NCI-H345 (cell line): ENCODE measurements at regions not wholly inside any gene's neighbourhood (a gene's known extent, or its start where the extent isn't known, plus 50 kb on each side); places are given as distances from the start of the nearest gene placed in this dataset.
"Not testable (repeated sequence)": the region's sequence is repeated elsewhere in the genome, so short reads cannot be mapped to it uniquely, and the experiment has no call there.

ENCODE experiments used
- DNase-seq: peaks from one replicate; lab custom pipeline; 2025; lab: John Stamatoyannopoulos, UW

DNA sequence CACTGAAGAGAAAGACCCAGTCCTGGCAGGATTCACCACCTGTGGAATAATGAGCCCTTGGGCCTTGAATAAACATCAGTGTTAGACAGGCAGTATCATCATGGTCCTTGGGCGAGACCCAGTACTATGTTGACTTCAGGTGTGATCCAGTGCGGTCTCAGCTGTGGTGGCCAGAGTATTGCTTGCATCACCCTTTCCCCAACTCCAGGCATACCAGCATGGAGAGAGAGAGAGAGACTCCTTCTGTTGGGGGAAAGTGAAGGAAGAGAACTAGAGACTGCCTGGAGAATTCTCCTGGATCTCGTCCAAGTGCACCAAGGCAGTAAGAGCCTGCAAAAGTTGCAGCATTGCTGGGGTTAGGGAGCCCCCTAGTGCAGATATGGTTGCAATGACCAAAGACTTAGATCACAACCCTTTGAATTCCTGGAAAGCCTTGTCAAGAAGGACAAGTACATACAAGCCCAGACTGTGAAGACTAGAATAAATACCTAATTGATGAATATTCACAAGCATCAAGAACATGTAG lies 61.1 kb upstream of the VAMP7 start:
- DNase-seq, result peak; percentile 80

DNA sequence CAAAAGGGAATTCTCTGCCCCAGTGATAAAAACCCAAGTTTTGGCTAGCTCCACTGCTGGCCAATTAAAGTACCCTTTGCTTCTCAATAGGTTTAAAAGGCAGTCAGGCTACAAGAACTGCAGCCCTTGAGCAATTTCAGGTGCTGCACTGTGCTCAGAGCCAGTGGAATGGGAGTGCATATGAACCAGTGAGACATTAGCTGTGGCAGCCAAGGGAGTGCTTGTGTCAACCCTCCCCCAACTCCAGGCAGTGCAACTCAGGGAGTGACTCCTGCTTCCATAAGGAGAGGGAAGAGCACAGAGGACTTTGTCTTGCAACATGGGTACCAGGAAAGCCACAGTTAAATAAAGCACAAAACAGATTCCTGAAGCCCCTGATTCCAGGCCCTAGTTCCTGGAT lies 61.6 kb upstream of the VAMP7 start:
- DNase-seq, result no peak

DNA sequence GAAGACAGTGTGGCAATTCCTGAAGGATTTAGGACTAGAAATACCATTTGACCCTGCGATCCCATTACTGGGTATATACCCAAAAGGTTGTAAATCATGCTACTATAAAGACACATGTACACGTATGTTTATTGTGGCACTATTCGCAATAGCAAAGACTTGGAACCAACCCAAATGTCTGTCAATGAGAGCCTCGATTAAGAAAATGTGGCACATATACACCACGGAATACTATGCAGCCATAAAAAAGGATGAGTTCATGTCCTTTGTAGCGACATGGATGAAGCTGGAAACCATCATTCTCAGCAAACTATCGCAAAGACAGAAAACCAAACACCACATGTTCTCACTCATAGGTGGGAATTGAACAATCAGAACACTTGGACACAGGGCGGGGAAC lies 66.8 kb upstream of the VAMP7 start:
- DNase-seq, result not testable (repeated sequence)

DNA sequence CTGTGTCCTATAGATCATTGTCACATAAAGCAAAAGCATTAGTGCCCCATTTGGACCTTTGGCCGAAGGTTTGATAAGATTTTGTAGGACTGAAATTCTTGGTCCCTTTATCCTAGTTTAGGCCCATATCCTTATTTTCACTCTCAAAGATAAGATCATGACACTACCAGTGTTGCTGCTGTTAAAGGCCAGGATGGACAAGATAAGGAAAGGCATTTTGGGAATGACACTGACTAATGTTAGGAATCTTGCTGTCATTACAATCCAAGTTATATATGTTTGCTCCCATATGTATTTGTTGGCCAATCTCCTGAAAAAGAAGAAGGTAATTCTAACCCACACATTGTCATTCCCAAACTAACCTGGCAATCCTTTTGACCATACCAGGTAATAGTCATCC lies 101.3 kb upstream of the VAMP7 start:
- no peak for DNase-seq

DNA sequence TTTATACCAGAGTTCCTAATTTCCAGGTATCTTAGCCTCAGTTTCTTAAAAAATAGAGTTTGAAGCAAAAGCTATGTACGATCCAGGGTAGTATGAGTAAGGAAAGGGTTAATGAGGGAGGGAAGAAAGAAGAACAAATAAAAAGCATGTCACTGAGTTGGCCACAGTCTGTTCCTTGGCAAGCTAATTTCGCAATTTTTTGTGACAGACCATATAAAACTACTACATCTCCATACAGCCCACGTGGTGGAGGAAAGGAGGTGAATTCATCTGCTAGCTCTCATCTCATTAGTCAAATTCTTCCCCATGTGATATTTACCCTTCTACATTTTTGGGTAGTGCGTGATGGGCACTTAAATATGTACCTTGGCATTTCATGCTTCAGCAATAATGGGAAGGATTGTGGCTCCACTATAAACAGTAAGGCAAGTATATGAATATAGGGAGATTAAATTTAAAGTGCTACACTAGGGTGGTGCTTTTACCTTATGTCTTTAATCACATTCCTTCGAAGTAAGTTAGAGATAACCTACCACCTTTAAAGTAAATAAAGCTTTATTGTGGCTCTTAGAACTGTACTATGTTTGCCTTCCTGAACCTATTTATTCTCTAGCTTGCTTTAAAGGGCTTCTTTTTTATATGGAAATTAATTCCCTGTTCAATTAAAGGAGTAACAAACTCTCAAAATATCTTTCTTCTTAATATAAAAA lies 102.1 kb upstream of the VAMP7 start:
- no peak for DNase-seq

DNA sequence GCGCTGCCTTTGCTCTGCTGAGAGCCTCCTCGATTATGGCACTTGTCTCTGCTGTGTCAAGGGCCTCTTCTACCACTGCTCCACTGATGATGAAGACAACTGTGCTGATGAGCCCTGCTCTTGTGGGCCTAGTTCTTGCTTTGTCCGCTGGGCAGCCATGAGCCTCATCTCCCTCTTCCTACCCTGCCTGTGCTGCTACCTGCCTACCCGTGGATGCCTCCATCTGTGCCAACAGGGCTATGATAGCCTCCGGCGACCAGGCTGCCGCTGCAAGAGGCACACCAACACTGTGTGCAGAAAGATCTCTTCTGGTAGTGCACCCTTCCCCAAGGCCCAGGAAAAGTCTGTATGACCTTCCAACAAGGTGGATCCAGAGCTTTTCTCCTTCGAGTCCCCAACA lies 106.8 kb upstream of the VAMP7 start:
- no peak for DNase-seq

DNA sequence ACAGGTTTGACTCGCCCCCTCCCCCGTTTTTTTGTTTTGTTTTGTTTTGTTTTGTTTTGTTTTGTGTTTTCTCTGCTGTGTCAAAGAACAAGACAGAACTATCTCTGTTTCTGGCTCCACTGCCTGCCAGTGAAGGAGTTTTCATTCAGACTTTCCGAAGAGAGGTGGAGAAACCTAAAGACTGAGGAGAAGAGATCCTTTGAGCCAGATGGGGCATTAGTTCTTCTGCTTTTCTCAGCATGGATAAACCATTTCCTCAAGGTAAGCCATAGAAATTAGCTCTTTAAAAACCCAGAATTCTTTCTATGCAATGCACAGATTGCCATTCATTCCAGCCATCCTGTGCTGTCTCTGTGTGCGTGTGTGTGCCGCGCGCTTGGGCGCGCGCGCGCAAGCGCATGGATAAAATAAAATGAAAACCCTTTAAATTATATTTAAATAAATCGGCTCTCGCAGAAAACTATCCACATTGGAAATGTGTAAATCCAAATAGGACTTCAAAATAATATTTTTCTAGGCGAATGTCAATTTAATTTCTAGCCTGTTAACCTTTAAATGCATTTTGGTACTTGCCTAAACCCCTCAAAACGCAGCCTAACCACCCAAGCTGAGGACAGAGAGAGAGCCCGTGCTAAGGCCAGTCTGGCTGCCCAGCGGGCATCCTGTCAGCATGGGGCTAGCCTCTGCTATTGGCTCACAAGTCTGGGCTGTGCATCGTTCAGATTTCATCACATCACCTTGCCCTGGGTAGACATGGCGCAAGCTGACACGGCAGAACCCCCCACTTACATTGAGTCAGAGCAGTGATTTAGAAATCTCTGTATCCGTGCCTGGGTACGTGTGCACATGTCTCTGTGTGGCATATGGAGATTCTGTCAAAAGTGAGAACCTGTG lies 113.0 kb upstream of the VAMP7 start:
- DNase-seq, result no peak

DNA sequence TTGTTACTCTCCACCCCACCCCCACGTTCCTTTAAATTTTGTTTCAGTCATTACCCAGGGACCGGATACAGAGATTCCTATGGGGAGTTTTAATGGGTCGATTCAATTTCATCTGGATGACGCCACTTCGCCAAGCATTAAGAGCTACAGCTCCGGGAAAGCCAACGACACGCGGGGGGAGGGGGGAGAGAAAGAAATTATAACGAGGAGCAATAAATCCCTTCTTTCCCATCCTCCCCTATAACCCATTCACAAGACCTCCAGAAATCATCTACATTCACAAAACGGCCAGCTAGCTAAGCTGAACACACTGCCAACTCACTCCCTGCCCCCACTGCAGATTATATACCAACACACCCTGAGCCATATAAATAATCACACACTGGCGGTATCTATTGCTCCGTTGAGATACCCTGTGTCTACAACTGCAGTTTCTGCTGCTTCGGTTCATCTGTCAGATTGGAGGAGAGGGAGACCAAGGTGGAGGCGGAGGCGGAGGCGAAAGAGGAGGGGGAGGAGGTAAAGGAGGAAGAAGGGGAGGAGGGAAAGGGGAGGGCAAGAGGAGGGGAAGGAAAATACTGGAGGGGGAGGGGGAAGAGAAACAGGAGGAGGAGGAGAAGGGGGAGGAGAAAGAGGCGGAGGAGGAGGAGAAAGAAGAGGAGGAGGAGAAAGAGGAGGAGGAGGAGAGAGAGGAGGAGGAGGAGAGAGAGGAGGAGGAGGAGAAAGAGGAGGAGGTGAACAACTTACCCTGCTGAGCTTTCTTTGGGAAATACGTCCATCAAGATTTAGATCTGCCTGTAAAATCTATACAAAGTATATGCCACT lies 113.9 kb upstream of the VAMP7 start:
- no peak for DNase-seq

DNA sequence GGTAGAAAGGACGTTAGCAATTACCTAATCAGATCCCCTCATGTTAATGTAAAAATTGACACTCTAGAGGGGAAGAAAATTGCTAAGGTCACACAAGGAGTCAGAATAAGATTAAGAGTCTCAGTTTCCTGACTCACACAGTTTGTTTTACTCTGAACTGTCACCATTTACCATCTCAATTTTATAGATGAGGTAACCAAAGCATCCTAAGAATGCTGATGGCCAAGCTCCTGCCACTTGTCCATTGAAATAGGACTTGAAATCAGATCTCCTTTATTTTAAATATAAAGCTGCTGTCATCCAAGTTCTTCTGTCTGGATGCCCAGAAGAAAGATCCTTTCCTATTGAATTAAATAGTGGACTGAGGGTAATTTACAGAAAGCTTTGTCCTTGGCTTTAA lies 114.8 kb upstream of the VAMP7 start:
- no peak for DNase-seq

DNA sequence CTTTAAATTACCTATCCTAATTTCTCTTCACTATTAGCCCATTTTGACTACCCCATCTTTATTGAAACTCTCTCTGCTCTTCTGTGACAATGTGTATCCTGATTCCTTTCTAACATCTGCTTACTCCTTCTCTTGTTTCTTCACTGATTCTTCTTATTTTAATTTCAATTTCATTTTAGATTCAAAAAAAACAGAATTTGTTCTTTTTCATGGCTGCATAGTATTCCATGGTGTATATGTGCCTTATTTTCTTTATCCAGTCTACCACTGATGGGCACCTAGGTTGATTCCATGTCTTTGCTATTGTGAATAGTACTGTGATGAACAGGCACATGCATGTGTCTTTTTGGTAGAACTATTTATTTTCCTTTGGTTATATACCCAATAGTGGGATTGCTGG lies 120.0 kb upstream of the VAMP7 start:
- DNase-seq, result no peak

DNA sequence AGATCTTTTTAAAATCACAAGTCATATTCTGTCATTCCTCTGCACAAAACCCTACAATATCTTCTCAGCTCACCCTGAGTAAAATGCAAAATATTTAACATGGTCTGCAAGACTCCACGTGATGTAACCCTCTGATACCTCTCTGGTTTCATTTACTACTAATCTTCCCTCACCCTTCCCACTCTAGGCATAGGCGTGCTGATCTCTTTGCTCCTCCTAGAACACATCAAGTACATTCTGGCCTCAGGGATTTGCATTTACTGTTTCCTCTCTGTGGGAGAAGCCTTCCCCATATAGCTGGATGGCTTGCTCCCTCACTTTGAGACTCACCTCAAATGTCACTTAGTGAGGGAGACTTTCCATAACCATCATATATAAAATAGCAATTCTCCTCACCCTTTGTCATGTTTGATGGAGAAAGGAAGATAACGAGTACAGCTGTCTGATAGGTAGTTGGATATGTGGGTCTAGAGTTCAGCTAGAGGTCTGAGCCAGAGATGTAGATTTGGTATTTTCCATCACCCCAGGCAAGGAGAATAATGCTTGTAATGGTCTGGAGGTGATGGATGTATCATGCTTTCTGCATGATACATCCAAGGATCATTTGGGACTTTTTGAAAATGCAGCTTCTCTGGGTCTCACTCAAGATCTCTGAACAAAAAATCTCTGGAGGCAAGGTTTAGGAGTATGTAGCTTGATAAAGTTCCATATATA lies 123.9 kb upstream of the VAMP7 start:
- no peak for DNase-seq

DNA sequence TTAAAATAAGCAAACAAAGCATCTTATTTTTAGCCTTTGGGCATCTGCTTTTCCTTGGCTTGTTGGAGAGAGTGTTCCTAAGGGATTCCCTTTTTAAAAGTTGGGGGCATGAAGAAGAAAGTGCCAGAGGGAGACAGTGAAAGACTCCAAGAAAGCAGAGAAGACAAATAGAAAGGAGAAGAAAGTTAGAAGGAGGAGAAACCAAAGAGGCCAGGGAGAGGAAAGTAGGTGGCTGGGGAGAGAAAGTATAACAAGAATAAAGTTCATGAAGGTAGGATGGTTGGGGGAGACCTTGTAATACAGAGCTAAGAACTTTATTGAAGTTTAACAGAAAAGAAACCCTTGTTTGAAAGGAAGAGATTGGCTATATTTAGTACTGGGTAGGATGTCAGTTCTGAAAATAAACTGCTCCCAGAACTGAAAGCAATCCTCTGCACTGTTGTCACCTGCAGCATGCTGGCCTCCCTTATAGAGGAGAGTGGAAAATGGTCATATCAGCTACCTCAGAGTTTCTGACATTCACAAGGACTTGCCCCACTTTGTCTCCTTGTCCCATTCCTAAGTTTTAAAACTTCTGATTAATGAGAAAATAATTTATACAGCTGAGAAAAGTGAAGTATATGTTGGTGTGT lies 125.3 kb upstream of the VAMP7 start:
- no peak for DNase-seq

DNA sequence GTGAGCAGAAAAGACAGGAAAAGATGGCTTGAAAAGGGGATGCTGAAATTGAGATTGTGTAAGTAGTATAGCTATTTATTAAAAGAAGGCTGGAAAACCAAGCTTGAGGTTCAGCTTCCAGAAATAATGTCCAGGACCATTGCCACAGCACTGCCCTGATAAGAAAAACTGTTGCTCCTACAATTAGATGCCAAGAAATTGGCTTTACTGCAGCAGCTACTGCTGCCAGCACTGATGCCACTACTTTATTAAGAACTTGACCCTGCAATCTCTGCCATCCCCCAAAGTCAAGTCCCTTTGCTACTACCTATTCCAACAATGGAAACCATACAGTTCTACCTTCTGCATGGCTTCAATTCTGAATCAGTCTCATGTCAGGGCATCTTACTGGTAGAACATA lies 130.0 kb upstream of the VAMP7 start:
- DNase-seq, result no peak

DNA sequence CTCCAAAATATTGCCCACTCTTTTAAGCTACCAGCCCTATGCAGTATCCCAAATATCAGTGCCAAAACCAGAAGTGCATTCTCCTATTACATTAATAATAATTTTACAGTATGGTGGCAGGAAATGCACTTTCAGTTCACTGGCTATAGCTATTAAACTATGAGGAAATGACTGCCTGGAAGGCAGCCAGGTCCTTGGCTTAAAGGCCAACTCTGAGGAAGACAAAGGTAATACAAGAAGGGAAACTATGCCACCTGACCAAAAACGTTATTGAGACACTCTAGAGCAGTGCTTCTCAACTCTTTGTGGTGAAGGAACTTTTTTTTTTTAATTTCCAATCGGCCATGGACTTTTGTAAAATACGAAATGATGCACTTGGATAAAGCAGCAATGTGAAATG lies 133.6 kb upstream of the VAMP7 start:
- peak; percentile 16 for DNase-seq

DNA sequence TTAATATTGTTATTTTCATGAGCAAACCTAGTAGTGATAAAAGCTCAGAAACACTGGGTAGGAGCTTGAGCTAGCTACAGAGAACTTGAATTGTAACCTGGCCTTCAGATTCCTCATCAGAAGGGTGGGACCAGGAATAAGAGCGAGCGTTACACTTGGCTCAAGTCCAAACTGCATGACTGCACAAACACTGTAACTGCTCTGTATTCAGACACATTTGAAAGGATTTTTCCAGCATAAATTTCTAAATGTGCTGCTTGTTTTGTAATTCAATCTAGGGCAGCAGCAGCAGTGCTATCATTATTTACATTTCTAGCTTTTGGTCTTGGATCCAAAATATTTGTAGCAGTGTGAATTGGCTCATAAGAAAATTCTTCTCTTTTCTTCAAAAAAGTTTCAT lies 133.0 kb upstream of the TMLHE start:
- peak; percentile 86 for DNase-seq

DNA sequence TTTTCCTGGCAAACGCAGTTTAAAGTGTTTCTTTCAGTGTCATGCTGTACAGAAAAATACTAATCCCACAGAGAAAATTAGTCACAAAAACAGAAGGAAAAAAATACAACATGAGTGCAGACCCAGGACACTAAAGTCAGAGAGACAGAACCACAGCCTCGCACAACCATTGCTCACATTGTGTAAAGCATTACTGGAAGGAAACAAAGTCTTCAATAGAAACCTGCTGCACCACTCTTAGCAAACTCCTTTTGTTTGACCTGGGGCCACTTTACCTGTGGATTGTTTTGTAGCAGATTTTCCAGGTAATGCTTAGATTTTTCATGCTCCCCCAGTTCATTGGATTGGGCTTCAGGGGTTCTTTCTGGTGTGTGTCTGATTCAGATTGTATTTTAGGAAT lies 131.8 kb upstream of the TMLHE start:
- DNase-seq, result no peak

DNA sequence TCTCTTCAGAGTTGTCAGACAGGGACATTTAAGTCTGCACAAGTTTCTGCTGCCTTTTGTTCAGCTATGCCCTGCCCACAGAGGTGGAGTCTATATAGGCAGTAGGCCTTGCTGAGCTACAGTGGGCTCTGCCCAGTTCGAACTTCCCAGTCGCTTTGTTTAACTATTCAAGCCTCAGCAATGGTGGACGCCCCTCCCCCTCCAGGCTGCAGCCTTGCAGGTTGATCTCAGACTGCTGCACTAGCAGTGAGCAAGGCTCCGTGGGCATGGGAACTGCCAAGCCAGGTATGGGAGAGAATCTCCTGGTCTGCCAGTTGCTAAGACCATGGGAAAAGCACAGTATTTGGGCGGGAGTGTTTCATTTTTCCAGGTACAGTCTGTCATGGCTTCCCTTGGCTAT lies 115.6 kb upstream of the TMLHE start:
- DNase-seq, result not testable (repeated sequence)

DNA sequence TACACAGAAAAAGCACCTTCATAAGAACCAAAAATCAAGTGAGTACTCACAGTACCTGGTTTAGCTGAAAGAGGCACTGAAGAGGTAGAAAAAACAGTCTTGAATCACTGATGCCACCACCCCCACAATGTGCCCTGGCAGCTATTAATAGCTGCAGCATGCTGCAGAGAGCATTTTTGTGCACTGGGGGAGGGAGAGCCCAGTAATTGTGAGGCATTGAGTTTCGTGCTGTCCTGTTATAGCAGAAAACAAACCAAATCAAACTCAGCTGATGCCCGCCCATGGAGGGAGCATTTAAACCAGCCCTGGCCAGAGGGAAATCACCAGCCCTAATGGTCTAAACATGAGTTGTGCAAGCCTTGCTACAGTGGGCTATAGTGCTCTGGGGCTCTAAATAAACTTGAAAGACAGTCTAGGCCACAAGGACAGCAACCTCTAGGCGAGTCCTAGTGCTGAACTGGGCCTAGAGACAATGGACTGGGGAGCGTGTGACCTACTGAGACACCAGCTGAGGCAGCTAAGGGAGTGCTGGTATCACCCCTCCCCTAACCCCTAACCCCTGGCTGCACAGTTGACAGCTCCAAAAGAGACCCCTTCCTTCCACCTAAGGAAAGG lies 106.3 kb upstream of the TMLHE start:
- no peak for DNase-seq

DNA sequence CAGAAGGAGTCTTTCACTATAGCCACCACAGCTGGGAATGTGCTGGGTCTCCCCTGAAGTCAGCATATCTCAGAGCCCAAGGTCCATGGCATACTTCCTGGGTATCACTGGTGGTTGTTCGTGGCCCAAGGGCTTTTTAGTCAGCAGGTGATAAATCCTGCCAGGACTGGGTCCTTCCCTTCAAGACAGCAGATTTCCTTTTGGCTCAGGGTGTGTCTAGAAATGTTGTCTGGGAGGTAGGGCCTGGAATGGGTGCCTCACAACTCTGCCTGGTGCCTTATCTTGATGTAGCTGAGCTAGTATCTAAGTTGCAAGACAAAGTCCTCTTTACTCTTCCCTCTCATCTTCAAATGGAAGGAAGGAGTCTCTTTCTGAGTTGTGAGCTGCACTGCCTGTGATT lies 102.4 kb upstream of the TMLHE start:
- DNase-seq, result no peak

DNA sequence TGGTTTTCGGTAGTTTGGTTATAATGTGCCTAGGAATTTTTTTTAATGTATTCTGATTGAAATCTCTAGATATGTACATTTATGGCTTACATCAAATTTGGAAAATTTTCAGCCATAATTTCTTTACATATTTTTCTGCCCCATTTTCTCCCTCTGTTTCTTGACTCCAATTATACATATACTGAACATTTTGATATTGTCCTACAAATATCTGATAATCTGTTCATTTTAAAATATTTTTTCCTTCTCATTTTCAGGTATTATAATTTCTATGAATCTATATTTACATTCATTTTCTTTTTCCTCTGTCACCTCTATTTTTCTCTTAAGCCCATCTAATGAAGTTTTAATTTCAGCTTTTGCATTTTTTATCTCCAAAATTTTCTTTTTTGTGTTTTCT lies 82.7 kb upstream of the TMLHE start:
- no peak for DNase-seq

DNA sequence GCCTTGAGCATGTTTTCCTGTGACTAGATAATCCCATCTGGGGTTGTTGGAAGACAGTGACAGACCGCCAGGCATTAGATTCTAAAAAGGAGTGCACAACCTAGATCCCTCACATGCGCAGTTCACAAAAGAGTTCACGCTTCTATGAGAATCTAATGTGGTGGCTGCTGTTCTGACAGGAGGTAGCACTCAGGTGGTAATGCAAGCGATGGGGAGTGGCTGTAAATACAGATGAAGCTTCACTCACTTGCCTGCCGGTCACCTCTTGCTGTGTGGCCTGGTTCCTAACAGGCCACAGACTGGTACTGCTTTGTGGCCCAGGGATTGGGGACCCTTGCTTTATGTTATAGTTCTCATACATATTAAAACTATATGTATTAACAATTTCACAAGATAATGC lies 81.9 kb upstream of the TMLHE start:
- no peak for DNase-seq
